ENCODE measurements at regions not wholly inside any gene's neighbourhood (a gene's known extent, or its start where the extent isn't known, plus 50 kb on each side); places are given as distances from the start of the nearest gene placed in this dataset.

DNA sequence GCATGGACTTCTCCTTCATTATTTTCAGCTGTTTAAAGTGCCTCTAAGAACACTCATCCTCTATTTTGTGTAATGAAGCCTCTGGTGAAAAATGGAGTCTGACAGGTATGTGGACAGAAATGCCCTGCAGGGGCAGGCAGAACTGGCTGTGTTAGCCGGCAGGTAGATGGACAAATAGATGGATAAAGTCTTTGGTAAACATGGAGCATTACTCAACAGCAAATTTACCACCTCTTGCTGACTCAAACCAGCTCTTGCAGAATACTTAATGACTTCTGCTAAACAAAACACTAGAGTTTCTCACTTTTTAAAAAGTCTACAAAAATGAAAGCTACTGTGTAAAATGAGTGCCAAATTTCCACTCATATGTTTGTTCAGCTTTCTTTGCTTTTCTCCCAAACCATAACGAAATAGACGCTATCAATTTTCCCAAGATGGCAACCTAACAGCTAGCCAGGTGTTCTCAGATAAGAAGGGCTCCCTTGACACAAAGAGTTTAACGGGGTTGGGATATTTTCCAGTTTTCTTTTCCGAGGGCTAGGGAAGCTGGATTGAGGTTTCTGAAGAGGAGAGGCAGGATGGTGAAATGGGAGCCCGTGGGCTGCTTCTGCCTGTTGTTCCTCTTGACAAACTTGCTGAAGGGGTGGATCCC is 71.9 kb upstream of the HABP2 start:
- TF ChIP-seq POLR2AphosphoS5 (IDR thresholded peaks at IDR 0.05; ENCODE audit: low read depth, low read length) (no peak), SIN3A (IDR thresholded peaks at IDR 0.05; ENCODE audit: borderline replicate concordance, insufficient read depth, low read length) (no peak), FOXP2 (optimal IDR thresholded peaks at IDR 0.05; ENCODE audit: borderline replicate concordance, extremely low read depth, extremely low read length, insufficient read depth) (no peak), TAF1 (IDR thresholded peaks at IDR 0.05; ENCODE audit: borderline replicate concordance, insufficient read depth, low read length) (no peak)
- TF ChIP-seq, protein P1, sequence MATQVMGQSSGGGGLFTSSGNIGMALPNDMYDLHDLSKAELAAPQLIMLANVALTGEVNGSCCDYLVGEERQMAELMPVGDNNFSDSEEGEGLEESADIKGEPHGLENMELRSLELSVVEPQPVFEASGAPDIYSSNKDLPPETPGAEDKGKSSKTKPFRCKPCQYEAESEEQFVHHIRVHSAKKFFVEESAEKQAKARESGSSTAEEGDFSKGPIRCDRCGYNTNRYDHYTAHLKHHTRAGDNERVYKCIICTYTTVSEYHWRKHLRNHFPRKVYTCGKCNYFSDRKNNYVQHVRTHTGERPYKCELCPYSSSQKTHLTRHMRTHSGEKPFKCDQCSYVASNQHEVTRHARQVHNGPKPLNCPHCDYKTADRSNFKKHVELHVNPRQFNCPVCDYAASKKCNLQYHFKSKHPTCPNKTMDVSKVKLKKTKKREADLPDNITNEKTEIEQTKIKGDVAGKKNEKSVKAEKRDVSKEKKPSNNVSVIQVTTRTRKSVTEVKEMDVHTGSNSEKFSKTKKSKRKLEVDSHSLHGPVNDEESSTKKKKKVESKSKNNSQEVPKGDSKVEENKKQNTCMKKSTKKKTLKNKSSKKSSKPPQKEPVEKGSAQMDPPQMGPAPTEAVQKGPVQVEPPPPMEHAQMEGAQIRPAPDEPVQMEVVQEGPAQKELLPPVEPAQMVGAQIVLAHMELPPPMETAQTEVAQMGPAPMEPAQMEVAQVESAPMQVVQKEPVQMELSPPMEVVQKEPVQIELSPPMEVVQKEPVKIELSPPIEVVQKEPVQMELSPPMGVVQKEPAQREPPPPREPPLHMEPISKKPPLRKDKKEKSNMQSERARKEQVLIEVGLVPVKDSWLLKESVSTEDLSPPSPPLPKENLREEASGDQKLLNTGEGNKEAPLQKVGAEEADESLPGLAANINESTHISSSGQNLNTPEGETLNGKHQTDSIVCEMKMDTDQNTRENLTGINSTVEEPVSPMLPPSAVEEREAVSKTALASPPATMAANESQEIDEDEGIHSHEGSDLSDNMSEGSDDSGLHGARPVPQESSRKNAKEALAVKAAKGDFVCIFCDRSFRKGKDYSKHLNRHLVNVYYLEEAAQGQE (IDR thresholded peaks at IDR 0.05; ENCODE audit: insufficient read depth in 1 of 2, low read depth in 2 of 2, low read length in 2 of 2): no peak

DNA sequence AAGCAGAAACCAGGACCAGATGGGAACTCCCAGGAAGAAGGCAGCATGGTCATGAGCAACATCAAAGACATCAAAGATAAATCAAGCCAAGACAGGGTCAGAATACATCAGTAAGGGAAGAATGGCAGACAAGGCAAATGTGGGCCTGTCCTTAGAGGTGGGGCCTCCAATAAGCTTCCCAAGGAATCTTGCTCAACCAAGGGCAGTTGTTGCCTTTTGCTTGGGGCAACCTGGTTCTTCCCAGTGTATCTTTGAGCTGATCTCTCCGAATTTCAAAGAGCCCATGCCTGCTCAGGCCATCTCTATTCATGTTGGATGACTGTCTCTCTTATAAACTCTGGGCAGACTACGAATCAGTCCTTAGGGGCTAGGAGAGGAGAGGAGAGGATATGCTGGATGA is 68.4 kb upstream of the HABP2 start:
- TF ChIP-seq SIN3A (IDR thresholded peaks at IDR 0.05; ENCODE audit: borderline replicate concordance, insufficient read depth, low read length) (no peak), TAF1 (IDR thresholded peaks at IDR 0.05; ENCODE audit: borderline replicate concordance, insufficient read depth, low read length) (no peak), POLR2AphosphoS5 (IDR thresholded peaks at IDR 0.05; ENCODE audit: low read depth, low read length) (no peak), FOXP2 (optimal IDR thresholded peaks at IDR 0.05; ENCODE audit: borderline replicate concordance, extremely low read depth, extremely low read length, insufficient read depth) (no peak)
- TF ChIP-seq, protein P1 (IDR thresholded peaks at IDR 0.05; ENCODE audit: insufficient read depth in 1 of 2, low read depth in 2 of 2, low read length in 2 of 2): no peak

DNA sequence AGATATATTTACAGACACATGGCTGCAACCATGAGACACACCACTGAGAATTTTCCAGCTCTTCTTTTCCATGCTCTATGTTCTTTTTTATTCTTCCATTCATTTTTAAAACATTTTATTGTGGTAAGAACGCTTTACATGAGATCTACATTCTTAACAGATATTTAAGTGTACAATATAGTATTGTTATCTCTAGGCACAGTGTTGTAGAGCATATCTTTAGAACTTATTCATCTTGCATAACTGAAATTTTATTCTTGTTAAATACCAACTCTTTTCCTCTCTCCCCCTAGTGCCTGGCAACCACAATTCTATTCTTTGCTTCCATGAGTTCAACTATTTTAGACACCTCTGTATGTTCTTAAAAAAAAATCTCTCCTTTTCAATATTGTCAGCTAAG is 67.1 kb upstream of the HABP2 start:
- TF ChIP-seq TAF1 (IDR thresholded peaks at IDR 0.05; ENCODE audit: borderline replicate concordance, insufficient read depth, low read length) (no peak), FOXP2 (optimal IDR thresholded peaks at IDR 0.05; ENCODE audit: borderline replicate concordance, extremely low read depth, extremely low read length, insufficient read depth) (no peak), POLR2AphosphoS5 (IDR thresholded peaks at IDR 0.05; ENCODE audit: low read depth, low read length) (no peak)

DNA sequence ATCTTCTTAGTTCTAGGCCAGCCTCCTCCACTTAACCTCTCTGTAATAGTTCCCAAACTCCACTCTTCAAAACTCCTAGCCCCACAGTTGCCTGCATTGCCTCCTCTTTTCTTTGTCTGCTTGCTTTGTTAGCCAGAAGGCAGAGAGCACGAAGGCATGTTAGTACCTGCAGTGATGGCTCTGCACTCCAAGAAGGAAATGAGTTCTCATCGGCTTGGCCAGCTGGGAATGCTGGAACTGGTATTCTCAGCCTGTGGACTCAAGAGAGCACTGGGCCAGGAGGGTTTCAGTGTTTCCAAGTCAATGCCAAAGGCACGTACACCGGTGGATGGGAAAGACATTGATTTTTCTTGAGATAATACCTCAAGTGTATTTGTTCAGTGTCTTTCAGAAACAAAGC is 66.3 kb upstream of the HABP2 start:
- TF ChIP-seq POLR2AphosphoS5 (IDR thresholded peaks at IDR 0.05; ENCODE audit: low read depth, low read length) (no peak), FOXP2 (optimal IDR thresholded peaks at IDR 0.05; ENCODE audit: borderline replicate concordance, extremely low read depth, extremely low read length, insufficient read depth) (no peak), SIN3A (IDR thresholded peaks at IDR 0.05; ENCODE audit: borderline replicate concordance, insufficient read depth, low read length) (no peak), TAF1 (IDR thresholded peaks at IDR 0.05; ENCODE audit: borderline replicate concordance, insufficient read depth, low read length) (no peak)
- TF ChIP-seq, protein P1 (IDR thresholded peaks at IDR 0.05; ENCODE audit: insufficient read depth in 1 of 2, low read depth in 2 of 2, low read length in 2 of 2): no peak

DNA sequence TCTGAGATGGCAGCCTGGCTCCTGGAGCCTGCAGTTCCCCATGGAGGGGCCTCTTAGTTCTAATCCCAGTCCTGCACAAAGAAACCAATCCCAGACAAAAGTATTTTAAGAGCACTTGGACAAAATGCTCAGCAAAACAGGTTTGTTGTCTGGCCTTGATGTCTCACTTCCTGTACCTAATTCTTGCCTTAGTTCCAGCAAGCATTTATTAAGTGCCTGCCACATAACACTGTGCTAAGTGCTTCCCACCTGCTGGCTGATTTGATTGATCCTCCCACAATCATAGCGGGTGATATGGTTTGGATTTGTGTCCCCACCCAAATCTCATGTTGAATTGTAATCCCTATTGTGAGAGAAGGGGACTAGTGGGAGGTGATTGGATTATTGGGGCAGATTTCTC is 65.7 kb upstream of the HABP2 start:
- TF ChIP-seq TAF1 (IDR thresholded peaks at IDR 0.05; ENCODE audit: borderline replicate concordance, insufficient read depth, low read length): no peak

DNA sequence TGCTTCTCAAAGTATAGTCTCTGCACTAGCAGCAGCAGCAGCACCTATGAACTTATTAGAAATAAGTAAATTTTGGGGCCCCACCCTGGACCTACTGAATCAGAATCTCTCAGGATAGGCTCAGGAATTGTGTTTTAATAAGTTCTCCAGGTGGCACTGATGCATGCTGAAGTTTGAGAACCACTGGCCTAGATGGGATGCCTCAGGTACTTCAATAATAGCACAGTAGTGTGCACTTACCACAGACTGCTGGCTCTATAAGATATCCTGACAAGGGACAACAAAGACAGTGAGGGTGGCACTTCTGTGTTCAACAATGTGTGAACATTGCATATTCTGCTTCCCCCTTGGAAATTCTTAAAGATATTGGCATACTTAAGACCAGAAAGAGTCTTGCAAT is 64.7 kb upstream of the HABP2 start:
- TF ChIP-seq FOXP2 (optimal IDR thresholded peaks at IDR 0.05; ENCODE audit: borderline replicate concordance, extremely low read depth, extremely low read length, insufficient read depth) (no peak), SIN3A (IDR thresholded peaks at IDR 0.05; ENCODE audit: borderline replicate concordance, insufficient read depth, low read length) (no peak)

Measured in PFSK-1 (cell line).